RCC 7860 (cell line): ENCODE measurements at regions not wholly inside any gene's neighbourhood (a gene's known extent, or its start where the extent isn't known, plus 50 kb on each side); places are given as distances from the start of the nearest gene placed in this dataset.

Experiments used
- DNase-seq: peaks from one replicate; pipeline ENCODE4 v3.0.0-alpha.2; 2015; ENCODE audit warnings: low spot score
- FAIRE-seq: peaks from 2 replicates; lab custom pipeline; 2012; peaks lifted over from hg19 to GRCh38; lab: Jason Lieb, UNC

GRCh38 chr15:97654481-97655076 lies 305.9 kb upstream of the ARRDC4 start:
- FAIRE-seq = no peak
- no peak for DNase-seq

DNA sequence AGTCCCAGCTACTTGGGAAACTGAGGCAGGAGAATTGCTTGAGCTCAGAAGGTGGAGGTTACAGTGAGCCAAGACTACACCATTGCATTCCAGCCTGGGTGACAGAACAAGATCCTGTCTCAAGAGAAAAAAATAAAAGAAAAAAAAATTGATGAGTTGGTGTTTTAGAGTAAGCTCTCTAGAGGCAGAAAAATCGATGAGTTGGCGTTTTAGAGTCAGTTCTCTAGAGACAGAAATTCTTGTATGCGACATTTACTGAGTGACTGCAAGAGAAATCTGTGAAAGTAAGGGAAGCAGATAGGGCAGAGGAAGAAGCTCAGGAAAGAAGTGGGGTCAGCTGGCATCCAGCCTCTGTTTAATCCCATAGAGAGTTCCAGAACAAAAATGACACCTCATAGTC lies 298.7 kb upstream of the ARRDC4 start:
- DNase-seq (no peak), FAIRE-seq (no peak)

DNA sequence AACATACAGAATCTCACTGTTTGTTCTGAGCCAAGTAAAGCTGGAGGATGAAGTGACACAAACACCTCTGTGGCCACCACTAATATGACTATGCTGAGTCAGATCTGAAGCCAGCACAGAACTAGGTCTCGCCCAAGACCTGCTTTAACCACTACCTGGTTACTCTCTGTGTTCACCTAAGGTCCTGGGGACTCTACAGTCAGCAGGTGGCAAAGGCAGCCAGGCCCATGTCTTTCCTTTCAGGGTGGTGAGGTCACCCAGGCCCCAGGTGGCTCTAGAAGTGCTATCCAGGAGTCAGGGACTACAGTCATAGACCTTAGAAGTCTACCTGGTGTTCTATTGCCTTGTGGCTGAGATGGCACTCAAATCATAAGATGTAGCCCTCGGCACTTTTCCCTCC lies 287.9 kb upstream of the ARRDC4 start:
- DNase-seq (no peak), FAIRE-seq (no peak)

DNA sequence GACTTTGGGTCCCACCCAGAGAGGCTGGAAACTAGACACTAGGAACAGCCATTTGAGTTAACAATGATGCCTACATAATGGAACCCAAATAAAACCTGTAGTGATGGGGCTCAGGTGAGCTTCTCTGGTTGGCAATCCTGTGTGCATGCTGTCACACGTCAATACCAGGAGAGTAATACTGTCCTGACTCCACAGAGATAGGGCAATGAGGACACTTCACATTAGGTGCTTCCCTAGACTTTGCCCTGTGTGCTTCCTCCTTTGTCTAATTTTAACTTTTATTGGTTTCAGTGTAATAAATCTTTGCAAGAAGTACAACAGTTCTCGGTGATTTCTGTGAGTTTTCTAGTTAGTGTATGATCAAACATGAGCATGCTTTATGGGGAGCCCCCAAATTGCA lies 281.8 kb upstream of the ARRDC4 start:
- FAIRE-seq = no peak
- DNase-seq = no peak

DNA sequence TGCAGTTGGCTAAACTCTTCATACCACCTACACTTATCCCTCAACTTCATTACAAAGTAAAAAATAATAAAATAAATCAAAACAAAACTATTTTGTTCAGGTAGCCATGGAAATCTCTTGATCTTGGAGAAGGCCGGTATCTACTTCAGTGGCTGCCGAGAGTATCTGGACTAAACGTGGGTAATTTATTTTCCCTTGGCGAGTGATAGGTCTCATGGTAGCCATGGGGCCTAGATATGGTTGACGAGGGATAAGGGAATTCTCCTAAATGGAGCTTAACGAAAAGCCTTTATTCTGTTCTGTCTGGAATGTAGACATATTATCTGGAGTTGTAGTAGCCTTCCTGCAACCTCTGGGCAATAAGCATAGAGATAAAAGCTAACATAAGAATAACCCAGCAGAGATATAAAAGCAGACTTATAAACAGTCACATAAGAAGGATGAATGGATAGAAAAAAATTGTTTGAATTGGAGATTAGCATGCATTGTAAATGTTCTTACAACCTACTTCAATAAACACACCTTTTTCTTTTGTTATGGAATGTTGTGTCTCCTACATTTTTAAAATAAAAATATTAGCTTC lies 281.3 kb upstream of the ARRDC4 start:
- FAIRE-seq = no peak
- no peak for DNase-seq

DNA sequence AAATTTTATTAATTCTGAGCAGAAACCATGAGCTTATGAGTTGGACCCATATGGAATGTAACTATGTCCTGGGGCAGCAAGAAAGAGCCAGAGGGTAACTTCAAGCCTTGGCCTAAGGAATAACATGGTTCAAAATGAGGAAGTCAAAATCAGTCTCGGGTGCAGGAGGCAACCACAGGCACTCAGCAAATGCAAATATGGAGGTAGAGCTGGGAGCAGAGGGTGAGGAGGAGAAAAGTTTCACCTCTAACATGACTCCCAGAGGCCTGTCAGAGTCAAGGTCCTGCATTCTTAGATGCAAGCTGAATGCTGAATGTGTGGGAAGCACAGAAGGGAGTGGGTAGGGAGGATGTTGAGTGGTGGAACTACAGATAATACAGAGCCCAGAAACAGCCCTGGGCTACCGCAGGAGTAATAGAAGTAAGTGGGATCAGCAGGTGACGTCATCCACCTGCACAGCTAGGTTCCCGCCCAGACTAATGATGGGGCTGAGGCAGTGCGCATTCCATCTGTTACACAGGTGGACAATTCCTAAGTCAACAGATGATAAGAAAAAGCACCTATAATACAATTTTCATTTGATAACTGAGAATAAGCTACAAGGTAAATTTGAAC lies 279.8 kb upstream of the ARRDC4 start:
- DNase-seq = no peak
- no peak for FAIRE-seq

DNA sequence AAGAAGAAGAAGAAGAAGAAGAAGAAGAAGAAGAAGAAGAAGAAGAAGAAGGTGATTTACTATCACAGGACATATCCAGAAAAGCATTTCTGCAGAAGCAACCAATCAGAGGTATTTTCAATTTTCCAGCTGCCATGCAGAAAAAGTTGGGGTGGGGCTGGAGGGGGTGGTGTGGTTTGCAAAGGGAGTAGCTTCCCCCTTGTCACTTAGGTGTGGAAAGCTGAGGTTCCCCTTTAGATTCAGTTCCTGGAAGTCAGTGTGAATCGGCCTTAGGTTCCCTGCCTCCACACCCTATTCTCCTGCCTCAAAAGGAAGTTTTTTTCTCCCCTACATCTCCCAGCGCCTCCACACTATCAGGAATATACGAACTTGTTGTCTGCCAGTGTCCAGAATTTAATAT lies 276.7 kb upstream of the ARRDC4 start:
- DNase-seq (no peak), FAIRE-seq (no peak)

DNA sequence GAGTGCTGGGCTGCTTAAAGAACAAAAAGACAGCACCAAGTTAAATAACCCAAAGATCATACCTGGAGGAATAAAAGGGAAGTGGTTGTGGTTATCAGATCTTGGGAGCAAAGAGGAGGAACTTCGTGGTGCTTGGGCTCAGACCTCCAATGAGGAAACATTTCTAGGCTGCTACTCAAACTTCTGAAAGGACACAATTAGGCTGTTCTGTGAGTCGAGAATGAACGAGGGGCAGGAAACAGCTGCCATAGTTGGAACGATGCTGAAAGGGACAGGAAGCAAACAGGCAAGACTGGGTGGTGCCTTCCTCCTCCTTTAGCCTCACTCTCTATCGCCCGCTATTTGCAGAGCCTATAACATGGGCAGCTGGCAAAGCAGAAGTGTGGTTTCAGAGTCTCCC lies 276.3 kb upstream of the ARRDC4 start:
- no peak for DNase-seq
- FAIRE-seq = no peak

- FAIRE-seq (no peak), DNase-seq (no peak)
Observed at GRCh38 chr15:97686324-97686723, 274.2 kb upstream of the ARRDC4 start.

- DNase-seq (no peak), FAIRE-seq (no peak)
Observed at GRCh38 chr15:97687654-97688053, 272.8 kb upstream of the ARRDC4 start.

DNA sequence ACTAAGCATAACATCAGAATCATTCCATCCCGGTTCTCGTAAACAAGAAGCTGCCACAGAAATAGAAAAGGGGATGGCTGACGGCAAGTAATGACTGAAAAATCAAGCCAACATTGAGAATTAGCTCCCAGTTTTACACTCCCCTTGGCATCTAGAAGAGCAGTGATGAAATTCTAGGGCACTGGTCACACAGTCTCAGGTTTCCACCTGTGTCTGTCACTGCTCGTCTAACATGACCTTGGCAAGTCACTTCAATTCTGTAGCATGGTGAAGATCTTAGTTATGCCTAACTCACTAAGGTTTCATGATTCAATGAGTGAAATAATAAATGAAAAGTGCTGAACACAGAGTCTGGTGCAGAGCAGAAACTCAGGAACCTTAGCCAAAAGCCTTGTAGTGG lies 272.3 kb upstream of the ARRDC4 start:
- DNase-seq (no peak), FAIRE-seq (no peak)

DNA sequence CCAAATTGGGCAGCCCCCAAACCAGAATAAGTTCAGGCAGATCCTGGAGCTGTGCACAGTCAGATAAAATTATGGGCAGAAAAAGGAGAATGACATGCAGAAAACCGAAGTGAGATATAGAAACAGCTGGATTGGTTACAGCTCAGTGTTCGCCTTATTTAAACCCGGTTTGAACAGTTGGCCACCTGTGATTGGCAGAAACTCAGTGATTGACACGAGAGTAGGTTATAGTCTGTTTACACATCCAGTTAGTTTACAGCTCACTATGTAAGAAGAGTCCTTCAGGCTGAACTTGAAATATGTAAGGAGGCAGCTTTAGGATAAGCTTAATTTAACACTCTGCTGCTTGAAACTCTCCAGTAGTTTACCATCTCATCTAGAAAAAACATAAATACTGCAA lies 271.6 kb upstream of the ARRDC4 start:
- no peak for DNase-seq
- no peak for FAIRE-seq

- FAIRE-seq = no peak
Observed at GRCh38 chr15:97691078-97691477, 269.4 kb upstream of the ARRDC4 start.

DNA sequence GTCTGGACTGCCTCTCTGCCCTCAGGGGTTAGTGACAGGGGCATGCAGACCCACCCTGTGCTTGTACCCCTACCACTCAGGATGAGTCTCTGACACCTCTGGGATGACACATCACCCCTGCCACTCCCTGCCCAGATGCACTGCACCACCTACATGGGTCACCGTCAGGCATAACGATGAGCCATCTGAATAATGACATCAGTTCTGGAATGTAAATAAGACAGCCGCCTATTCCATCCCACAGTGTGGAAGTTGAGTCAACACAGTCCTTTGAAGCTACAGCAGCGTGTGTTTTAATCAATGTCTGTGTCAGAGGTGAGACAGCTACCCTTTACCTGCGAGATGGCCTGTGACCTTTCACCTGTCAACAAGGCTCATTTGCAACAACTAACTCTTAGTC lies 268.7 kb upstream of the ARRDC4 start:
- FAIRE-seq = no peak

More at GRCh38 chr15:97691078-97691477, 269.4 kb upstream of the ARRDC4 start:
- no peak for DNase-seq

DNA sequence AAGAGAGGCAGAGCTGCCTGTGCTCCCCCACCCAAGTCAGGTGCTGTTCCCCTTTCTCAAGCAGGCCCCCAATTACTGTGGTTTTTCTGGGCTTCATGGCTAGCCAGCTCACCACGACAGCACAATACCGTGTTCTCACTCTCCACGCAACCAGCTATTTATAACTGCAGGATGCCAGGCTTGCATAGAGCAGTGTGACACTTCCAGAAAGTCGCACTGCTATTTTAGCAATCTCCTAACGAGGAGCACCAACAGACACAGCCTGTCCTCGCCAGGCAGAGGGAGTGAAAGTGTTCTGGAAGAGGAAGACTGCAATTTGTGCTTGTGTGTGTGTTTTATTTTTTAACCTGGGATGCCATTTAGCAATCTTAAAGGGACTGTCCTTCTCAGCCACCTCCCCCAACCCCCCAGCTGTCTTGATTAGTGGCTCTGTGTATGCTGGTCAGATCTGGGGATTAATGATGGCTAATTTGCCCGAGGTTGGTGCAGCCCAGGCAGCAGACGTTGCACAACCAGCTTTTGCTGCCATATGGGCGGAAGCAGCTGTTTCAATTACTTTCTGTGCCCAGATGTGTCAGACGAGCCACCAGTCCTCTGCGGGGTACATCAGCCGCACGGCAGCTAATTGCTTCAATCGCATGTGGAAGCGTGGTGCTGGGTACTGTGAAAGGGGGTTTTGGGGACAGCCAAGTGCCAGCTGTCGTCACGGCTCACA lies 268.0 kb upstream of the ARRDC4 start:
- FAIRE-seq (no peak), DNase-seq (no peak)

More for the DNA sequence above, 268.7 kb upstream of the ARRDC4 start:
- DNase-seq = no peak

DNA sequence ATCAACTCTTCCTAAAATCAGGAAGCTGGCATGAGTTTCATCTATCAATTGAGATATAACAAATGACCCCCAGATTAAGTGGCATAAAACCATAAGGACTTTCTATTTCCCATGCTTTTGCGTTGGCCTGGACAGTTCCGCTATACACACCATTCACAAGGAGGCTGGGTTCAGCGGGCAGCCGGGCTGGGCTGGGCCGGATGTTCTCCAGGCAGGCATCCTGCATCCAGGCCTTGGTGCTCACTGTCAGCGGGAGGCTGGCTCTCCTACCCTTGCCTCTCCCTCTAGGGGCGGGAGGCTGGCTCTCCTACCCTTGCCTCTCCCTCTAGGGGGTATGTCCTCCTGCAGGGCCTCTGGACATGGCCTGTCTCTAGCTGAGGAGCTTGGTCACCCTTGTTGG lies 266.0 kb upstream of the ARRDC4 start:
- FAIRE-seq = no peak

GRCh38 chr15:97703400-97703799 lies 257.1 kb upstream of the ARRDC4 start:
- no peak for FAIRE-seq
- no peak for DNase-seq

More for the DNA sequence above, 266.0 kb upstream of the ARRDC4 start:
- no peak for DNase-seq

DNA sequence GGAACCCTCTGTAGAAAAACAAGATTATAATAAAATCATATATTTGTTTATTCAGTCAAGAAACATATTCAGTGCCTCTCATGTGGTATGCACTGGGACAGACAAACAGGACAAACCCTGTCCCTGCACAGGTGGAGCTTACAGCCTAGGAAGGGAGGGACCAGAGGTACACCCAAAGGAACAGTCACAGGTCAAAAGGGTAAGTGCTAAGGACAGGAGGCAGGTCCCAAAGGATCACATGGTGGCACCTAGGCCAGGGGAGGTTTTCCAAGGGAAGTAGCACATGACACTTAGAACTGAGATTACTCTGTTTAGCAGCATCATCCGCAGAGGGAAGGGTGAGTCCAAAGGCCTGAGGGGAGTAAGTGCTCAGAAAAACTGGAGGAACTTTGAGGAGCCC lies 254.4 kb upstream of the ARRDC4 start:
- no peak for FAIRE-seq
- no peak for DNase-seq

DNA sequence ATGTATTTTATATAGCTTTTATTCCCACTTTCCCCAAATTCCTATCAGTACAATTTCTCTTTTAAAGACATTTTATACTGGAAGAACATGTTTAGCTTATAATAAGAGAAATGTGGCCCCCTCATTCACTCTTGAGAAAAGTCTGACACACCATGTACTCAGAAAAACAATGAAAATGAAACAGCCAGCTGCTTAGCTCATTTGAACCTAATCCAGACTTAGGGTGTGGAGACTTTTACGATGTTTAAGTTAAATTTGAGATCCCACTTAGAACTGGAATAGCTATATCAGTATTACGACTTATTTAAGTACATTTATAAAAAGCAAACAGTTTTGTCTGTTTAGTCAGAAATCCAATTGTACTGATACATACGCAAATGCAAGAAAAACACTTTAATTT lies 252.3 kb upstream of the ARRDC4 start:
- FAIRE-seq (no peak), DNase-seq (no peak)

GRCh38 chr15:97712530-97712929 lies 248.0 kb upstream of the ARRDC4 start:
- FAIRE-seq (no peak), DNase-seq (no peak)

DNA sequence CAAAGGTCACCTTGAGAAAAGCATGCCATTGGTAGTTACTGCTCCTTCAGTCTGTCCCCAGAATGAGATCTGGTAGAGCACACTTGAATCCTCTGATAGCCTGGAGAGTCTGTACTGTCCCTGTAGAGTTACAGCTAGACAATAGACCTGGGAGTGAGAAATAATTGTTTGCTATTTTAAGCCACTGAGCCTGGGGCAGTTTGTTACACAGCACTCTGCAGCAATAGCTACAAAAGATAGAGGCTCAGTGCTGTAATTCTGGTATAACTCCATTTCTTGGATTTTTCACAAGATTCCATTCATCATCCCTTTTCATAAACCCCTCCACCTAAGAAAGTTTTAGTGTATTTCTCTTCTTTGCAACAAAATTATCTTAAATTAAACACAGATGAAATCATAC lies 242.7 kb upstream of the ARRDC4 start:
- DNase-seq = no peak
- FAIRE-seq = no peak

GRCh38 chr15:97718509-97718908 lies 242.0 kb upstream of the ARRDC4 start:
- FAIRE-seq (no peak), DNase-seq (no peak)
